Vagina (tissue), 2 donors: ENCODE measurements at regions not wholly inside any gene's neighbourhood (a gene's known extent, or its start where the extent isn't known, plus 50 kb on each side); places are given as distances from the start of the nearest gene placed in this dataset.

Experiments
- CTCF ChIP-seq, 3 experiments: fragments of 450-650 bp in 2 of 3; fragments of 200-600 bp in 1 of 3; sonication (generic) in 1 of 3; IDR thresholded peaks; one replicate each; pipeline ENCODE4 v1.5.1; 2017 to 2019; ENCODE audit warnings: antibody characterized with exemption in 3 of 3, mild to moderate bottlenecking in 2 of 3, moderate library complexity in 2 of 3
- POLR2A ChIP-seq, 2 donors: fragments of 450-650 bp; IDR thresholded peaks; one replicate each; pipeline ENCODE4 v1.6.1; 2017; ENCODE audit warnings: antibody characterized with exemption in 2 of 2, mild to moderate bottlenecking in 2 of 2, moderate library complexity in 2 of 2
- POLR2AphosphoS5 ChIP-seq, 2 donors: sonication (generic); formaldehyde crosslinking; IDR thresholded peaks; one replicate each; pipeline ENCODE4 v1.9.0; 2017; ENCODE audit warnings: antibody characterized with exemption in 2 of 2, mild to moderate bottlenecking in 2 of 2, low read depth in 1 of 2; ENCODE audit not compliant: insufficient read depth in 1 of 2

GRCh38 chr3:70726961-70727360 is 414.5 kb upstream of the MDFIC2 start:
- TF ChIP-seq CTCF (IDR thresholded peaks at IDR 0.05) = no peak
- TF ChIP-seq POLR2AphosphoS5 (IDR thresholded peaks at IDR 0.05; ENCODE audit: insufficient read depth in 1 of 2, low read depth in 1 of 2) = no peak
- no peak for TF ChIP-seq POLR2A (IDR thresholded peaks at IDR 0.05)
